ENCODE measurements at regions not wholly inside any gene's neighbourhood (a gene's known extent, or its start where the extent isn't known, plus 50 kb on each side); places are given as distances from the start of the nearest gene placed in this dataset.

DNA sequence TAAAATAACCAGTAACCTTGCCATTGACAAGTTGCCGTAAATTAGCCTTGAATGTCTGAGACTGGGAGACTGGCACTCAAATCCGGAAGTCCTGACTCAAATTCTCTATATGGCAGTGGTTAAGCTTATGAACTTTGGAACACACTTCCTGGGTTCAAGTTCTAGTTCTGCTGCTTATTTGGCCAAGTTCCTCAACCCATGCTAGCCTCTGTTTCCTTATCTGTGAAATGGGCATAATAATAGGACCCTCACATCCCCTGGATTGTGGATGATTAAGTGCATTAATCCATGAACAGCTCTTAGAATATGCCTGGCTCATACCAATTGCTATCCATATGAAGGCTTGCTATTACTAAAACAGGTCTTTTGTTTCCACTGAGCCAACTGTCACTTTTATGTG, 311.5 kb downstream of the EDEM1 start:
- Histone ChIP-seq H3K4me1 (no peaks in the 10 kb centered on the region), H3K9me3 (no peaks in the 10 kb centered on the region), H3K36me3 (no peaks in the 10 kb centered on the region), H3K27me3 (no peaks in the 10 kb centered on the region), H3K27ac (no peak overlapping the region), H3K4me3 (no peak overlapping the region)
- DNase-seq (no peak), ATAC-seq (no peak)
- TF ChIP-seq, protein P1, sequence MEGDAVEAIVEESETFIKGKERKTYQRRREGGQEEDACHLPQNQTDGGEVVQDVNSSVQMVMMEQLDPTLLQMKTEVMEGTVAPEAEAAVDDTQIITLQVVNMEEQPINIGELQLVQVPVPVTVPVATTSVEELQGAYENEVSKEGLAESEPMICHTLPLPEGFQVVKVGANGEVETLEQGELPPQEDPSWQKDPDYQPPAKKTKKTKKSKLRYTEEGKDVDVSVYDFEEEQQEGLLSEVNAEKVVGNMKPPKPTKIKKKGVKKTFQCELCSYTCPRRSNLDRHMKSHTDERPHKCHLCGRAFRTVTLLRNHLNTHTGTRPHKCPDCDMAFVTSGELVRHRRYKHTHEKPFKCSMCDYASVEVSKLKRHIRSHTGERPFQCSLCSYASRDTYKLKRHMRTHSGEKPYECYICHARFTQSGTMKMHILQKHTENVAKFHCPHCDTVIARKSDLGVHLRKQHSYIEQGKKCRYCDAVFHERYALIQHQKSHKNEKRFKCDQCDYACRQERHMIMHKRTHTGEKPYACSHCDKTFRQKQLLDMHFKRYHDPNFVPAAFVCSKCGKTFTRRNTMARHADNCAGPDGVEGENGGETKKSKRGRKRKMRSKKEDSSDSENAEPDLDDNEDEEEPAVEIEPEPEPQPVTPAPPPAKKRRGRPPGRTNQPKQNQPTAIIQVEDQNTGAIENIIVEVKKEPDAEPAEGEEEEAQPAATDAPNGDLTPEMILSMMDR (IDR thresholded peaks at IDR 0.05): no peak
- intact Hi-C loops (cut with DNase I): no loop called here

DNA sequence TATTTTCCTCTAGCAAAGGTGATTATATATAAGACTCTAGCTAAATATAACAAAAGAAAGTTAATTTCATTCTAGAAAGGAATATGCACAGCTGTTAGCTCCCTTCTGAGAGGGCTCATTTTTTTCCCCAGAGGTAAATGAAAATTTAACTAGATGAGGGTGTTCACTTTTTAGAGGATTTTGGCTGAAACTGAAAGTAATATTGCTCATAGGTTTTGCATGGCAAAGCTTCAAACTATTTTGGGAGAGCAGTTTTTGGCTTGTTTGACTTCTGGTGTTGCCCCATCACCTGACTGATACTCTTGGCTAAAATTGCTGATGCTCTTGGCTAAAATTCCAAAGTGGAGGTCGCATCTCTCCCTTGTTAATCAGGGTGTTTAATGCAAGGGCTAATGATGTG, 311.9 kb downstream of the EDEM1 start:
- Histone ChIP-seq H3K4me3 (no peak overlapping the region), H3K4me1 (no peaks in the 10 kb centered on the region), H3K36me3 (no peaks in the 10 kb centered on the region), H3K27me3 (no peaks in the 10 kb centered on the region), H3K27ac (no peak overlapping the region), H3K9me3 (no peaks in the 10 kb centered on the region)
- DNase-seq: no peak
- no peak for ATAC-seq
- intact Hi-C loops (cut with DNase I): no loop called here
- TF ChIP-seq, protein P1 (IDR thresholded peaks at IDR 0.05): no peak

DNA sequence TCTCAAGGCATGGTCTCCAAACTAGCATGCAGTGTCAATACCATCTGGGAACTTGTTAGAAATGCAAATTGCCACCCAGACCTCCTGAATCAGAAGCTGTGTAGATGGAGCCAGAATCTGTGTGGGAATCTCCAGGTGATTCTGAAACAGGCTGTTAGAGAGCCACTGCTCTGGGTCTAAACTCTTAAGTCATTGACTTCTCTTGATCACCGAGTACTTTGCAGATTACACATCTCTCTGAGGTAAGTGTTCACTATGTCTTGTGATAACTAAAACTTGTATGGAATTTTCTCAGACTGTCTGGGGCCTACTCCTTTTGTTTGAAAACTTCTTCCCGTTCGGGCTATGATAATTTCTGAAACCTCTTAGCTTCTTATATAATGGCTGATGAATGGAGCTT, 315.6 kb downstream of the EDEM1 start:
- no peaks in the 10 kb centered on the region for H3K36me3 ChIP-seq
- no peaks in the 10 kb centered on the region for H3K27me3 ChIP-seq
- peaks cover 0 to 7% of the 10 kb centered on the region in 2 donors for H3K9me3 ChIP-seq
- TF ChIP-seq, protein P1 (IDR thresholded peaks at IDR 0.05): no peak
- H3K4me1 ChIP-seq: no peaks in the 10 kb centered on the region
- no peak overlapping the region for H3K4me3 ChIP-seq
- no peak for ATAC-seq
- no peak for DNase-seq
- intact Hi-C loops (cut with DNase I): no loop called here
- no peak overlapping the region for H3K27ac ChIP-seq

DNA sequence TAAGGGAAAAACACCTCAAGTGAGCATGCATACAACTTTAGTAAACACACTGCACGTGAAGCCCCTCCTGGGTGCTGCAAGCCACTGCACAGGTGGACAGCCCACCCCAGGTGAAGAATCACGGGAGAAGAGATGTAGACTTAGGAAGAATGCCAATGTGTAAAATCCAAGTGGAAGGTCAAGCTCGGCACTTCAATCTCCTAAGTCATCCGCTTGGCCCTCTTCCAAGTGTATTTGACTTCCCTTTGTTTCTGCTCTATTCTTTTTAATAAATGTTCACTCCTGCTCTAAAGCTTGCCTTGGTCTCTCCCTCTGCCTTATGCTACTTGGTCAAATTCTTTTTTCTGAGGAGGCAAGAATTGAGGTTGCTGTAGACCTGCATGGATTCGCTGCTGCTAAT, 316.6 kb downstream of the EDEM1 start:
- TF ChIP-seq, protein P1 (IDR thresholded peaks at IDR 0.05): no peak
- no peaks in the 10 kb centered on the region for H3K36me3 ChIP-seq
- H3K9me3 ChIP-seq: peaks cover 0 to 17% of the 10 kb centered on the region in 2 donors
- H3K4me1 ChIP-seq: no peaks in the 10 kb centered on the region
- H3K4me3 ChIP-seq: no peak overlapping the region
- H3K27me3 ChIP-seq: no peaks in the 10 kb centered on the region
- DNase-seq: no peak
- no peak for ATAC-seq
- no peak overlapping the region for H3K27ac ChIP-seq
- intact Hi-C loops (cut with DNase I): no loop called here

DNA sequence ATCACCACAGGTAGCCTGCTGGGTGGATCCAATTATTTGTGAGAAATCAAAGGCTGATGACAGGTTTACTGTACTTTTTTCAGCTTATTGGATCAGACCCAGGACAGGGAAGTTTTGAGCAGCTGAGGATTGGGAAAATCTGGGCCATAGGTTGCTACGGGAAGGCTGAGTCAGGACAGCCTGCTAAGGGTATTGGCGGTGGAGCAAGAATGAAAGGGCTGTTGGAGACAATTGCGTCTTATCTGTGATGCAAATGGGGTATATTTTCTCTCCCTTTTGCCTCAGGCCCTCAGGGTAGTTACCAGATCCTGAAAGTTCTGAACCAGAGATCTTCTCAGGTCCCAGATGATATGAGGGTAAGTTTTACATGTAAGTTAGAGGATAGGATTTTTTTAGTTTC, 317.7 kb downstream of the EDEM1 start:
- H3K27ac ChIP-seq: no peak overlapping the region
- intact Hi-C loops (cut with DNase I): no loop called here
- H3K27me3 ChIP-seq: no peaks in the 10 kb centered on the region
- H3K4me3 ChIP-seq: no peak overlapping the region
- ATAC-seq (no peak), DNase-seq (no peak)
- no peaks in the 10 kb centered on the region for H3K4me1 ChIP-seq
- TF ChIP-seq, protein P1 (IDR thresholded peaks at IDR 0.05): no peak
- H3K36me3 ChIP-seq: no peaks in the 10 kb centered on the region
- peaks cover 0 to 25% of the 10 kb centered on the region in 2 donors for H3K9me3 ChIP-seq
